HFF-Myc (cell line): ENCODE measurements at regions not wholly inside any gene's neighbourhood (a gene's known extent, or its start where the extent isn't known, plus 50 kb on each side); places are given as distances from the start of the nearest gene placed in this dataset.

ENCODE experiments used
- DNase-seq: peaks from one replicate; pipeline ENCODE4 v3.0.0-alpha.2; 2011; ENCODE audit warnings: low read depth; ENCODE audit errors: extremely low read depth
- H3K4me3 ChIP-seq: replicated peaks from 2 replicates; pipeline ENCODE4 v1.5.1; 2011; ENCODE audit warnings: low read depth, mild to moderate bottlenecking, control low read depth, low read length
- CTCF ChIP-seq: IDR thresholded peaks from 2 replicates; pipeline ENCODE4 v1.5.1; 2012; ENCODE audit warnings: mild to moderate bottlenecking, low read depth, low read length, control low read depth; ENCODE audit errors: missing control alignments

GRCh38 chr1:71203241-71203640 lies 122.4 kb upstream of the ZRANB2 start:
- no peak for TF ChIP-seq CTCF

GRCh38 chr1:71200503-71200902 lies 119.7 kb upstream of the ZRANB2 start:
- TF ChIP-seq CTCF: no peak
- no peak for DNase-seq
- no peak overlapping the region for H3K4me3 ChIP-seq

More at GRCh38 chr1:71203241-71203640, 122.4 kb upstream of the ZRANB2 start:
- no peak for DNase-seq
- H3K4me3 ChIP-seq: no peak overlapping the region

- H3K4me3 ChIP-seq: no peak overlapping the region
- peak; percentile 4 for TF ChIP-seq CTCF
- peak; percentile 1 for DNase-seq
Observed at GRCh38 chr1:71196685-71197084, 115.8 kb upstream of the ZRANB2 start.

- peak; percentile 1 for DNase-seq
- no peak overlapping the region for H3K4me3 ChIP-seq
- no peak for TF ChIP-seq CTCF
Observed at GRCh38 chr1:71193153-71193552, 112.3 kb upstream of the ZRANB2 start.

GRCh38 chr1:71191520-71191919 lies 110.7 kb upstream of the ZRANB2 start:
- no peak for TF ChIP-seq CTCF
- no peak overlapping the region for H3K4me3 ChIP-seq
- DNase-seq: no peak

GRCh38 chr1:71190843-71191242 lies 110.0 kb upstream of the ZRANB2 start:
- no peak for TF ChIP-seq CTCF
- H3K4me3 ChIP-seq: no peak overlapping the region
- DNase-seq: no peak

- DNase-seq: no peak
- no peak for TF ChIP-seq CTCF
- H3K4me3 ChIP-seq: no peak overlapping the region
Observed at GRCh38 chr1:71184410-71184809, 103.6 kb upstream of the ZRANB2 start.
